CD14-positive monocyte (primary cell): ENCODE measurements at regions not wholly inside any gene's neighbourhood (a gene's known extent, or its start where the extent isn't known, plus 50 kb on each side); places are given as distances from the start of the nearest gene placed in this dataset.

Experiments
- DNase-seq, 3 donors: peaks; one replicate each; pipeline ENCODE4 v3.0.0-alpha.2; 2011 to 2022
- H2AFZ ChIP-seq: 2 replicates; pipeline ENCODE4 v1.6.0; 2012; ENCODE audit warnings: mild to moderate bottlenecking, low read depth, low read length, inconsistent platforms; ENCODE audit not compliant: insufficient read depth, poor library complexity, severe bottlenecking
- H3K27ac ChIP-seq, 2 donors: 1 replicate in 1 of 2; 2 replicates in 1 of 2; pipeline ENCODE4 v1.5.1; 2012 to 2013; ENCODE audit warnings: low read length in 2 of 2, control low read depth in 1 of 2, inconsistent platforms in 1 of 2, low read depth in 1 of 2, mild to moderate bottlenecking in 1 of 2
- H3K27me3 ChIP-seq, 2 donors: one replicate each; pipeline versions ENCODE4 v1.6.0 to v1.6.1; 2011 to 2013; ENCODE audit warnings: low read length in 2 of 2; ENCODE audit not compliant: control insufficient read depth in 2 of 2, insufficient read depth in 2 of 2
- H3K36me3 ChIP-seq, 2 donors: replicated peaks in 1 of 2; 1 replicate in 1 of 2; 2 replicates in 1 of 2; pipeline versions ENCODE4 v1.5.1 to v1.6.1; 2012 to 2013; ENCODE audit warnings: low read length in 2 of 2, control low read depth in 1 of 2, inconsistent platforms in 1 of 2, mild to moderate bottlenecking in 1 of 2; ENCODE audit not compliant: insufficient read depth in 2 of 2, control insufficient read depth in 1 of 2
- H3K4me1 ChIP-seq, 2 donors: 1 replicate in 1 of 2; 2 replicates in 1 of 2; pipeline versions ENCODE4 v1.5.1 to v1.6.1; 2012 to 2013; ENCODE audit warnings: low read length in 2 of 2, control low read depth in 1 of 2, inconsistent platforms in 1 of 2, mild to moderate bottlenecking in 1 of 2, moderate library complexity in 1 of 2; ENCODE audit not compliant: insufficient read depth in 2 of 2, control insufficient read depth in 1 of 2
- H3K4me2 ChIP-seq: replicated peaks from 2 replicates; pipeline ENCODE3; 2012; ENCODE audit warnings: low read length, moderate library complexity, mild to moderate bottlenecking; ENCODE audit not compliant: poor library complexity, severe bottlenecking; ENCODE audit errors: extremely low read depth
- H3K4me3 ChIP-seq, 3 experiments: fragments of 200-600 bp in 1 of 3; sonication (generic) in 1 of 3; replicated peaks in 1 of 3; 1 replicate in 2 of 3; 2 replicates in 1 of 3; pipeline ENCODE4 v1.5.1; 2011 to 2013; ENCODE audit warnings: low read length in 3 of 3, mild to moderate bottlenecking in 3 of 3, control low read depth in 2 of 3, low read depth in 2 of 3, inconsistent platforms in 1 of 3, moderate library complexity in 1 of 3
- H3K79me2 ChIP-seq: 2 replicates; pipeline ENCODE4 v1.6.0; 2012; ENCODE audit warnings: mild to moderate bottlenecking, control low read depth, inconsistent platforms, low read length, moderate library complexity; ENCODE audit not compliant: insufficient read depth
- H3K9ac ChIP-seq: 2 replicates; pipeline ENCODE4 v1.6.0; 2017; ENCODE audit warnings: low read length, mild to moderate bottlenecking; ENCODE audit not compliant: insufficient read depth, poor library complexity, severe bottlenecking
- H3K9me3 ChIP-seq, 2 donors: replicated peaks in 1 of 2; 1 replicate in 1 of 2; 2 replicates in 1 of 2; pipeline versions ENCODE4 v1.5.1 to v1.6.1; 2012 to 2013; ENCODE audit warnings: low read length in 2 of 2, control low read depth in 1 of 2; ENCODE audit not compliant: control insufficient read depth in 1 of 2, insufficient read depth in 1 of 2
- H4K20me1 ChIP-seq: 2 replicates; pipeline ENCODE4 v1.6.0; 2012; ENCODE audit warnings: mild to moderate bottlenecking, low read length, control low read depth, moderate library complexity; ENCODE audit not compliant: insufficient read depth
- H3K27ac Mint-ChIP-seq, 7 donors: one replicate each; pipeline ENCODE4 v1.8.0; 2020; ENCODE audit warnings: mild to moderate bottlenecking in 7 of 7, mixed read lengths in 7 of 7, moderate library complexity in 6 of 7, inconsistent platforms in 2 of 7
- H3K27me3 Mint-ChIP-seq, 3 donors: one replicate each; pipeline ENCODE4 v1.8.0; 2021 to 2022; ENCODE audit warnings: low read depth in 3 of 3, mild to moderate bottlenecking in 3 of 3, mixed read lengths in 3 of 3, moderate library complexity in 3 of 3, inconsistent platforms in 1 of 3
- H3K36me3 Mint-ChIP-seq, 2 donors: one replicate each; pipeline ENCODE4 v1.8.0; 2020; ENCODE audit warnings: mixed read lengths in 2 of 2, inconsistent platforms in 1 of 2, mild to moderate bottlenecking in 1 of 2
- H3K4me1 Mint-ChIP-seq: one replicate; pipeline ENCODE4 v1.8.0; 2020; ENCODE audit warnings: mild to moderate bottlenecking, mixed read lengths
- H3K4me3 Mint-ChIP-seq, 2 donors: one replicate each; pipeline ENCODE4 v1.8.0; 2020; ENCODE audit warnings: mild to moderate bottlenecking in 2 of 2, mixed read lengths in 2 of 2, moderate library complexity in 1 of 2
- H3K9me3 Mint-ChIP-seq, 7 donors: one replicate each; pipeline ENCODE4 v1.8.0; 2020 to 2022; ENCODE audit warnings: mixed read lengths in 7 of 7, mild to moderate bottlenecking in 6 of 7, moderate library complexity in 6 of 7, inconsistent platforms in 2 of 7
- CTCF ChIP-seq: fragments of 200-600 bp; IDR thresholded peaks from one replicate; pipeline ENCODE4 v1.8.0; 2022; ENCODE audit warnings: antibody characterized with exemption, mild to moderate bottlenecking
- WGBS: methylation state at CpG from one replicate; pipeline ENCODE4 v1.1.5; 2013; ENCODE audit warnings: missing lambda C conversion rate; ENCODE audit not compliant: insufficient coverage; 5-methylcytosine and 5-hydroxymethylcytosine counted together
- intact Hi-C, 2 donors: fragments of 100-400 bp; cut with micrococcal nuclease; formaldehyde crosslinking; loops; one replicate each; pipeline versions ENCODE4 v1.15.0 to v1.15.1; 2023

DNA sequence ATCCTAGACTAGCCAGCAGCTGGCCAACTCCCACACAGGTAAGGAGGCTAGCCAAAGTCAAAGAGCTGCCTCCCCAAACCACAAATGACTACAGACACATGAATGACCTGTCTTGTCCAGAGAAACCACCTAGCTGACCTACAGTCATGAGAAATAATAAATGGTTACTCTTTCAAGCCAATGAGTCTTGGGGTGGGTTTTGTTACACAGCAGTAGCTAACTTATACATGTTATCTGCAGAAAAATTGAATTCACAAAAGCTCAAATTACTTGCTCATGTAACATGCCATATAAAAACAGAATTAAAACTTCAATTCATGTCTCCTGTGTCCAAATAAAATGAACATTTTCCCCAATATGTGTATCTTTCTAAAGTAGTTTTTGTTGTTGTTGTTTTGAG, 307.4 kb upstream of the NR2F2 start:
- no peaks in the 10 kb centered on the region for H3K79me2 ChIP-seq
- no peak overlapping the region for H3K4me3 Mint-ChIP-seq
- no peak overlapping the region for H3K9ac ChIP-seq
- DNase-seq, result no peak
- no peak overlapping the region for H3K4me3 ChIP-seq
- H3K4me2 ChIP-seq, result no peak overlapping the region
- H3K9me3 ChIP-seq, result no peaks in the 10 kb centered on the region
- TF ChIP-seq CTCF, result no peak
- H3K9me3 Mint-ChIP-seq, result peaks cover 0 to 14% (median 0%) of the 10 kb centered on the region in 7 donors
- peaks cover 0 to 2% of the 10 kb centered on the region in 2 donors for H3K27me3 ChIP-seq
- H3K27me3 Mint-ChIP-seq, result peaks cover 1 to 11% (median 4%) of the 10 kb centered on the region in 3 donors
- no peak overlapping the region for H3K27ac Mint-ChIP-seq
- intact Hi-C loops, result no loop called here
- H3K27ac ChIP-seq, result no peak overlapping the region
- no peaks in the 10 kb centered on the region for H3K4me1 Mint-ChIP-seq
- no peaks in the 10 kb centered on the region for H4K20me1 ChIP-seq
- no peak overlapping the region for H2AFZ ChIP-seq
- no peaks in the 10 kb centered on the region for H3K36me3 ChIP-seq
- H3K4me1 ChIP-seq, result no peaks in the 10 kb centered on the region
- H3K36me3 Mint-ChIP-seq, result no peaks in the 10 kb centered on the region

GRCh38 chr15:96027501-96027900, 303.0 kb upstream of the NR2F2 start:
- no peak overlapping the region for H3K4me2 ChIP-seq
- no peak overlapping the region for H2AFZ ChIP-seq
- intact Hi-C loops, result no loop called here
- H4K20me1 ChIP-seq, result no peaks in the 10 kb centered on the region
- no peak overlapping the region for H3K4me3 Mint-ChIP-seq
- no peaks in the 10 kb centered on the region for H3K4me1 ChIP-seq
- H3K4me1 Mint-ChIP-seq, result no peaks in the 10 kb centered on the region
- H3K36me3 ChIP-seq, result no peaks in the 10 kb centered on the region
- peaks cover 0 to 5% of the 10 kb centered on the region in 2 donors for H3K27me3 ChIP-seq
- no peaks in the 10 kb centered on the region for H3K36me3 Mint-ChIP-seq
- no peak overlapping the region for H3K27ac Mint-ChIP-seq
- H3K79me2 ChIP-seq, result no peaks in the 10 kb centered on the region
- H3K9ac ChIP-seq, result no peak overlapping the region
- peaks cover 0 to 8% (median 3%) of the 10 kb centered on the region in 7 donors for H3K9me3 Mint-ChIP-seq
- no CpG with 5 or more reads among the region's 2 CpGs for WGBS
- no peak overlapping the region for H3K27ac ChIP-seq
- DNase-seq, result no peak
- H3K27me3 Mint-ChIP-seq, result peaks cover 1 to 13% (median 2%) of the 10 kb centered on the region in 3 donors
- no peak for TF ChIP-seq CTCF
- no peaks in the 10 kb centered on the region for H3K9me3 ChIP-seq
- H3K4me3 ChIP-seq, result no peak overlapping the region
